ENCODE measurements at regions not wholly inside any gene's neighbourhood (a gene's known extent, or its start where the extent isn't known, plus 50 kb on each side); places are given as distances from the start of the nearest gene placed in this dataset.
A peak's percentile ranks its signal among the peaks of the same experiment; 100 is the strongest.

DNA sequence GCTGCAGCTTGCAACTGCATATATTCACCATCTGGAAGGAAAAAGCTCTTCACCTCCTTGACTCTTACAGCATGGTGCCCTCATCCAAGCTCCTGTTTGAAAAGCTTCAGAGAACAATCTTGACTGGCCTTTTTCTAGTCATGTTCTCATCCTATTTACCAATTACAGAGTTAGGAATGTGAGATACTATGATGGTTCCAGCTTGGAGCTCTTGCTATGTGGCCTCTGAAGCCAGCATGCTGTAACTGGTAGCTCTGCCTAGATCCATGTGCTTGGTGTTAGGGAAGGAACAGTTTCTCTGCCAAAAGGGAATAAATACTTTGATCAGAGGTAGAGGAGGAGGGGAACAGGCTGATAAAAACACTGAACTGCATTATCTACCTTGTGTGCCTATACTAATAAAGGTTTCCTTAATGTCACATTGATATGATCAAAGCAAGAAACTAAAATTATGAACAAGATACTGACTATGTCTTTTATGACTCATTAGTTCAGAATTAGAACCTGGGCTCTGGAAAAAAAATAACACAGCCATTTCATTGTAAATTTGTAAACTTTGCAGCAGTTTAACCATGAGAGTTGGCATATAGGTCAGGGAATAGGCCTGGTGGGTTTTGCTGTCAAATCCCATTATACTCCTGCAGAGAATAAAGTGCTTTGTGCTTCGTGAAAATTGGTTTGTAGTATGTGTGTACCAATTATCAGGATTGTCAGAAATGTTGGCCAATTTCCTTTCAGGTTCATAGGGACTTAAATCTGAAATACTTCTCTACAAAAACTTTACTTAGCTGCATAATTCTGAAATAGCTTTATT lies 92.7 kb downstream of the LEPR start:
- DNase-seq = no peak
- Mint-ChIP-seq H3K27ac (peak overlapping the region; percentile 73), H3K27me3 (ENCODE audit: insufficient read depth) (no peaks in the 10 kb centered on the region; the same call in 1 of the 2 replicates), H3K4me3 (peak overlapping the region; percentile 10), H3K9me3 (peaks cover under 1% of the 10 kb centered on the region; the same call in 1 of the 2 replicates), H3K36me3 (ENCODE audit: low read depth) (peaks cover 13% of the 10 kb centered on the region), H3K4me1 (ENCODE audit: low read depth) (peaks cover 57% of the 10 kb centered on the region)
- TF ChIP-seq, protein P1, sequence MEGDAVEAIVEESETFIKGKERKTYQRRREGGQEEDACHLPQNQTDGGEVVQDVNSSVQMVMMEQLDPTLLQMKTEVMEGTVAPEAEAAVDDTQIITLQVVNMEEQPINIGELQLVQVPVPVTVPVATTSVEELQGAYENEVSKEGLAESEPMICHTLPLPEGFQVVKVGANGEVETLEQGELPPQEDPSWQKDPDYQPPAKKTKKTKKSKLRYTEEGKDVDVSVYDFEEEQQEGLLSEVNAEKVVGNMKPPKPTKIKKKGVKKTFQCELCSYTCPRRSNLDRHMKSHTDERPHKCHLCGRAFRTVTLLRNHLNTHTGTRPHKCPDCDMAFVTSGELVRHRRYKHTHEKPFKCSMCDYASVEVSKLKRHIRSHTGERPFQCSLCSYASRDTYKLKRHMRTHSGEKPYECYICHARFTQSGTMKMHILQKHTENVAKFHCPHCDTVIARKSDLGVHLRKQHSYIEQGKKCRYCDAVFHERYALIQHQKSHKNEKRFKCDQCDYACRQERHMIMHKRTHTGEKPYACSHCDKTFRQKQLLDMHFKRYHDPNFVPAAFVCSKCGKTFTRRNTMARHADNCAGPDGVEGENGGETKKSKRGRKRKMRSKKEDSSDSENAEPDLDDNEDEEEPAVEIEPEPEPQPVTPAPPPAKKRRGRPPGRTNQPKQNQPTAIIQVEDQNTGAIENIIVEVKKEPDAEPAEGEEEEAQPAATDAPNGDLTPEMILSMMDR (IDR thresholded peaks at IDR 0.05) = no peak

DNA sequence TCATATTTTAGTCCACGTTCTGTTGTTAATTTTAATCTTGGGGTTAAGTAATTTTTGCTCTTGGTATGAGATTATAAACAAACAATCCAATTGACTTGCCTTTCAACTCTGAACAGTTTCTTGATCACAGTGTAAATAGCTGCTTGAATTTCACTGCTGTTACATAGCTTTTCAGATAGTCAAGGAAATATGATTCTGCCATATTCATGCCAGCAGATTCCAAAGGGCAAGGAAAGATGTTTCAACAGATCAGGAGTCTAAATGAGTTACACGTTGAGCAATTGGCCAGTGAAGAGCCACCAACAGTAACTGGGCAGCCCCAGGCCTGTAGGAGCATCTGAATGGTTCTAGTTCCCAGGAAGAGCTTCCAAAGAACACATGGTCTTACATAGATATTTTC lies 93.6 kb downstream of the LEPR start:
- H3K36me3 Mint-ChIP-seq (ENCODE audit: low read depth) = peaks cover 8% of the 10 kb centered on the region
- TF ChIP-seq, protein P1 (IDR thresholded peaks at IDR 0.05) = no peak
- H3K27ac Mint-ChIP-seq = peak overlapping the region; percentile 55
- H3K4me1 Mint-ChIP-seq (ENCODE audit: low read depth) = peaks cover 53% of the 10 kb centered on the region
- H3K4me3 Mint-ChIP-seq = peak overlapping the region; percentile 3
- no peaks in the 10 kb centered on the region; the same call in 1 of the 2 replicates for H3K9me3 Mint-ChIP-seq
- no peaks in the 10 kb centered on the region; the same call in 1 of the 2 replicates for H3K27me3 Mint-ChIP-seq (ENCODE audit: insufficient read depth)
- DNase-seq = peak; percentile 58

DNA sequence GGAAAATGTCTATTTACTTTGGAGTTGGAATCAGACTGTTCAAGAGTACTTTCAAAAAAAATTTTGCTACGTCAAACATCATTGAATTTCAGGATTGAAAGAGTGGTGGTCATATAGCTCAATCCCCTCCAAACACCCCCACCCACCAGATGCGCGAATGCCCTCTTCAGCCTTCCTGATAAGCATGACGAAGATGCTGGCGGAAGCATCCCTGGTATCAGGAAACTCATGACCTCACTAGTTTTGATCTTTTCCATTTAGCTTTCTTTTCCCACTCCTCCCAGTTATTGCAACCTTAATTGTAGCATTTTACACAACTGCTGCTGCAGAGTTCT lies 104.4 kb downstream of the LEPR start:
- Mint-ChIP-seq H3K36me3 (ENCODE audit: low read depth) (0 out of 2 replicates have a peak, but pooled peaks cover 9% of the 10 kb centered on the region), H3K27me3 (ENCODE audit: insufficient read depth) (no peaks in the 10 kb centered on the region), H3K27ac (no peak overlapping the region), H3K4me1 (ENCODE audit: low read depth) (peaks cover 44% of the 10 kb centered on the region), H3K4me3 (peak overlapping the region; percentile 69), H3K9me3 (no peaks in the 10 kb centered on the region)
- DNase-seq = no peak
- TF ChIP-seq, protein P1 (IDR thresholded peaks at IDR 0.05) = no peak

DNA sequence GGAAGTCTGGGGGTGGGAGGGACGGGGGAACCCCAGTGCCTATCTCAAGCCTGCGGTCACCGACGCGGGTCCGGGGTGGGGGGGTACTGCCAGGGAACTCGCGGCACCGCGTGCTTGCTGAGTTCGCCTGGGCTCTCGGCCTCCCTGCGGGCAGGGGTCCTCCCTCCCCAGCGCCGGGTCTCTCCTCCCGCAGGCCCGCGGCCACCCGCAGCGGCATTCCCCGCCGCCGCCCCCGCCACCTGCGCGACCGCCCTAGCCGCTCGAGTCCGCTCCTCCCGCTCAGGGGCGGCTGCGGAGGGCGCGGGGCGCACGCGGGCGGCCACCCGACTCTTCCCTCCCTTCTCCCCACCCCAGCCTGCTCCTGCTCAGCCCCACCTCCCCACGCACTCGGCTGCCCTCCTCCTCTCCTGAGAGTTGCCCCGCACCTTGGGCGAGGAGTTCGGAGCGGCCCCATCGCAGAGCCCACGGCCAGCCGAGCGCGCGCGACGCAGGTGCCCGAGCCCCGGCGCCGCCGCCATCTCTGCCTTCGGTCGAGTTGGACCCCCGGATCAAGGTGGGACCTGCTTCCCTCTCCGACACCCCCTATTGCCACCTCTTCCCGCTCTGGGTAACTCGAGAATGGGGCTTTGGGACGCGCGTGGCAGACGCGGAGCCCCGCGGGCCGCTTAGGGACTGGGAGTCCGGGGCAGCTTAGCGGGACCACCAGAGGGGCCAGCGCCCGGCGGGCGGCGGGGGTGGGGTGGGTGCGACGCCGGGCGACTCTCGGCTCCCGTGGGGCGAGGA lies 105.0 kb downstream of the LEPR start:
- Mint-ChIP-seq H3K4me1 (ENCODE audit: low read depth) (peaks cover 46% of the 10 kb centered on the region), H3K27me3 (ENCODE audit: insufficient read depth) (no peaks in the 10 kb centered on the region), H3K9me3 (no peaks in the 10 kb centered on the region), H3K4me3 (peak overlapping the region; percentile 85), H3K27ac (no peak overlapping the region), H3K36me3 (ENCODE audit: low read depth) (0 out of 2 replicates have a peak, but pooled peaks cover 10% of the 10 kb centered on the region)
- TF ChIP-seq, protein P1 (IDR thresholded peaks at IDR 0.05) = no peak
- no peak for DNase-seq

DNA sequence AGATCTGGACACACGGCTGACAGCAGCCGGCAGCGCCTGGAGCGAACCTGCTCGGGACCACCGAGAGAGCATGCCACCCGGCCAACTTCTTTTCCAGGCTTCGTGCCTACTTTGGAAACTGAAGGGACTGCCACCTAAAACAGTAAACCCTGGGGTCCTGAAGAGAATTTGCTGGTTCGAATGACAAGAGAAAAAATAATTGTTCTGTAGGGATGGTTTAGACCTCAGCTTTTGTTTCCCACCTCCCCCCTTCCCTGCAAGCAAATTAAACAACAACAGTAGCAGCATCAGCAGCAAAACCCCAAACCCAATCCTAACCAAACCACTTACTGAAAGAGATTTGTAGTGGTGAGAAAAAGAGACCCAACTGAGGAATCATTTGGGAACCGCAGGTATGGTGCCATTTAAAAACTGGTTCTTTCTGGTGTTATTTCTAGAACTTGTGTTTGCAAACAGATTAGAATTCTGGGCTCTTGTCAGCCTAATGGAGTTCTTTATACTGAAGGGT lies 105.6 kb downstream of the LEPR start:
- no peak for DNase-seq
- TF ChIP-seq, protein P1 (IDR thresholded peaks at IDR 0.05) = no peak
- Mint-ChIP-seq H3K4me1 (ENCODE audit: low read depth) (peaks cover 46% of the 10 kb centered on the region), H3K4me3 (peak overlapping the region; percentile 85), H3K36me3 (ENCODE audit: low read depth) (0 out of 2 replicates have a peak, but pooled peaks cover 10% of the 10 kb centered on the region), H3K9me3 (no peaks in the 10 kb centered on the region), H3K27me3 (ENCODE audit: insufficient read depth) (no peaks in the 10 kb centered on the region), H3K27ac (peak overlapping the region; percentile 65)
